Bronchial epithelial cell (primary cell): ENCODE measurements at regions not wholly inside any gene's neighbourhood (a gene's known extent, or its start where the extent isn't known, plus 50 kb on each side); places are given as distances from the start of the nearest gene placed in this dataset.

Source experiments
- DNase-seq: peaks from one replicate; pipeline ENCODE4 v3.0.0-alpha.2; 2010; ENCODE audit warnings: low read depth
- FAIRE-seq: peaks from 2 replicates; lab custom pipeline; 2011; peaks lifted over from hg19 to GRCh38; lab: Jason Lieb, UNC
- H3K27me3 ChIP-seq: 2 replicates; pipeline ENCODE4 v1.5.1; 2011; ENCODE audit warnings: low read length; ENCODE audit not compliant: control insufficient read depth, insufficient read depth
- H3K36me3 ChIP-seq: 2 replicates; pipeline ENCODE4 v1.5.1; 2011; ENCODE audit warnings: low read length; ENCODE audit not compliant: control insufficient read depth, insufficient read depth
- H3K4me3 ChIP-seq: 2 replicates; pipeline ENCODE4 v1.5.1; 2011; ENCODE audit warnings: mild to moderate bottlenecking, low read depth, low read length, control low read depth
- CTCF ChIP-seq: IDR thresholded peaks from 2 replicates; pipeline ENCODE4 v1.5.1; 2011; ENCODE audit warnings: mild to moderate bottlenecking, moderate library complexity, low read length, control low read depth, inconsistent platforms; ENCODE audit not compliant: insufficient read depth, severe bottlenecking

GRCh38 chr2:230593765-230594164, 118.9 kb upstream of the CAB39 start:
- no peaks in the 10 kb centered on the region for H3K36me3 ChIP-seq
- no peaks in the 10 kb centered on the region for H3K27me3 ChIP-seq
- no peak for TF ChIP-seq CTCF
- no peak for DNase-seq
- H3K4me3 ChIP-seq = no peak overlapping the region
- no peak for FAIRE-seq

- no peaks in the 10 kb centered on the region for H3K27me3 ChIP-seq
- no peaks in the 10 kb centered on the region for H3K36me3 ChIP-seq
- TF ChIP-seq CTCF = no peak
- no peak overlapping the region for H3K4me3 ChIP-seq
- FAIRE-seq (no peak), DNase-seq (no peak)
These were observed 118.3 kb upstream of the CAB39 start for GRCh38 chr2:230594286-230594840.

GRCh38 chr2:230599853-230600252, 112.8 kb upstream of the CAB39 start:
- H3K27me3 ChIP-seq = no peaks in the 10 kb centered on the region
- TF ChIP-seq CTCF = no peak
- H3K36me3 ChIP-seq = no peaks in the 10 kb centered on the region
- FAIRE-seq (no peak), DNase-seq (no peak)
- H3K4me3 ChIP-seq = no peak overlapping the region

- Histone ChIP-seq H3K27me3 (no peaks in the 10 kb centered on the region), H3K4me3 (no peak overlapping the region), H3K36me3 (no peaks in the 10 kb centered on the region)
- no peak for FAIRE-seq
- no peak for DNase-seq
- TF ChIP-seq CTCF = no peak
These were observed 112.4 kb upstream of the CAB39 start for GRCh38 chr2:230600285-230600684.

- no peaks in the 10 kb centered on the region for H3K36me3 ChIP-seq
- no peak for TF ChIP-seq CTCF
- FAIRE-seq = no peak
- no peaks in the 10 kb centered on the region for H3K27me3 ChIP-seq
- DNase-seq = no peak
- no peak overlapping the region for H3K4me3 ChIP-seq
These were observed 111.8 kb upstream of the CAB39 start for GRCh38 chr2:230600881-230601280.

- Histone ChIP-seq H3K27me3 (no peaks in the 10 kb centered on the region), H3K4me3 (no peak overlapping the region), H3K36me3 (no peaks in the 10 kb centered on the region)
- FAIRE-seq (no peak), DNase-seq (no peak)
- no peak for TF ChIP-seq CTCF
These were observed 111.1 kb upstream of the CAB39 start for GRCh38 chr2:230601510-230601909.
